ENCODE measurements at regions not wholly inside any gene's neighbourhood (a gene's known extent, or its start where the extent isn't known, plus 50 kb on each side); places are given as distances from the start of the nearest gene placed in this dataset.

DNA sequence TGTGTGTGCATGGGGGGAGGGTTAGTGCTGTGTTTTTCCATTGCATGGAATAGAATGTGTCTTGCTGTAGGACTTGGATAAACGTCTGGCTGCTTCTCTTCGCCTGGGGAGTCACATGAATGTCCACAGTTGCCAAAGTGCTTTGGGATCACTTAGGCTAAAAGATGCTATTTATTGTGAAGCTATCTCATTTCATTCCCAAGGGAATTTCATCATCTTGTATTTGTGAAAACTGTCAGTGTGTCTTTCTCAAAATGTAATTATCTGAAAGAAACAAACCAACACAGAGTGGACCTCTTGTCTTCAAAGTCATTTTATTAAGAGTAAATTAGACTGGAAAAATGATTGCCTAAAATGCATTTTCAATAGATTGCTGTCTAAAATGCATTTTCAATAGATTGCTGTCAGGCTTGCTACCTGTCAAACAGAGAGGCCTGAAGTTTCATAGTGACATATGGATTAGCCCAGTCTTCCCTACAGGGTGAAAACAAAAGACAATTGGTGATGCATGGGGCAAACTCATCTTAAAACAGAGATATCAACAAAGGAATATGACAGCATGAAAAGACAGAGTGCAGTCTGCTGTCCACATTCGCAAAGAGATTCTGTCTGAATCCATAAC lies 117.1 kb upstream of the GOLIM4 start:
- ATAC-seq, result no peak
- intact Hi-C loops (cut with DNase I, micrococcal nuclease), result loop anchor here in 1 of 2 donors (10.0 kb wide), 2 partner anchors 262 to 632 kb away; no protein-coding TSS in a partner anchor
- no peak for DNase-seq

- intact Hi-C loops (cut with DNase I, micrococcal nuclease), result no loop called here
- ATAC-seq, result no peak
- no peak for DNase-seq
These were observed 109.7 kb upstream of the GOLIM4 start for GRCh38 chr3:168205451-168205850.

DNA sequence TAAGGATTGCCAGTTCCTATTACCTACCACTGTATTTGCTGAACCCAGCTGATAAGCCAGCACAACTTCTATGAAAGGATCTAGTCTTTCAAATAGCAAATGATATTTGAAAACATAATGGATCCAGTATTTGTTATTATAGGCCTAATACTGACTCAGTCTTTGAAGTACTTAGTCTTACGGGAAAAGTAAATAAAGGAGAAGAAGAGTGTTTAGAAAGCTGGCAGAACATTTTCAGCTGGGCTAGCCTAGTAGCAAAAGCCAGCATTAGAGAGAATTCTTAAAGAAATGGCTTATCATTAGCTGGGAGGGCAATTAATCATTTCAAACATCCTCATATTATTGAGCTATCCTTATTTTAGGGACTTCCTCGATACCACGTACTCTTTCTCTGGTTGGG lies 101.4 kb upstream of the GOLIM4 start:
- DNase-seq, result no peak
- no peak for ATAC-seq
- intact Hi-C loops (cut with DNase I, micrococcal nuclease), result no loop called here

- intact Hi-C loops (cut with DNase I, micrococcal nuclease), result no loop called here
- ATAC-seq, result peak; percentile 62
- no peak for DNase-seq
These were observed 96.1 kb upstream of the GOLIM4 start for GRCh38 chr3:168191856-168192255.

- ATAC-seq, result no peak
- DNase-seq, result no peak
- intact Hi-C loops (cut with DNase I, micrococcal nuclease), result no loop called here
These were observed 91.5 kb upstream of the GOLIM4 start for GRCh38 chr3:168187233-168187632.

GRCh38 chr3:168186293-168186983 lies 90.7 kb upstream of the GOLIM4 start:
- peak; percentile 66 for ATAC-seq
- intact Hi-C loops (cut with DNase I, micrococcal nuclease), result no loop called here
- DNase-seq, result no peak

- no peak for ATAC-seq
- intact Hi-C loops (cut with DNase I, micrococcal nuclease), result no loop called here
- no peak for DNase-seq
These were observed 88.0 kb upstream of the GOLIM4 start for GRCh38 chr3:168183774-168184173.

DNA sequence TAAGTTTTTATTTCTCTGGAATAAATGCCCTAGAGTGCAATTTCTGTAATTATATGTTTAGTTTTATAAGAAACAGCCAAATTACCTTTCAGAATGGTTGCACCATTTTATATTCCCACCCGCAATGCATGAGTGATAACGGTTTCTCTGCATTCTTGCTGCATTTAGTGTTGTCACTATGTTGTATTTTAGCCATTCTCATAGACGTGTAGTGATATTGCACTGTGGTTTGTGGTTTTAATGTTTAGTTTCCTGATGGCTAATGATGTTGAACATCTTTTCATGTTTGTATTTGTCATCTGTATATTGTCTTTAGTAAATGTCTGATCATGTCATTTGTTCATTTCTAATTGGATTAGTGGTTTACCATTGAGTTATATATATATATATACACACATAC lies 73.0 kb upstream of the GOLIM4 start:
- DNase-seq, result no peak
- intact Hi-C loops (cut with DNase I, micrococcal nuclease), result loop anchor here in 1 of 2 donors (5.0 kb wide), 1 partner anchor 121 kb away; no protein-coding TSS in a partner anchor
- ATAC-seq, result no peak

DNA sequence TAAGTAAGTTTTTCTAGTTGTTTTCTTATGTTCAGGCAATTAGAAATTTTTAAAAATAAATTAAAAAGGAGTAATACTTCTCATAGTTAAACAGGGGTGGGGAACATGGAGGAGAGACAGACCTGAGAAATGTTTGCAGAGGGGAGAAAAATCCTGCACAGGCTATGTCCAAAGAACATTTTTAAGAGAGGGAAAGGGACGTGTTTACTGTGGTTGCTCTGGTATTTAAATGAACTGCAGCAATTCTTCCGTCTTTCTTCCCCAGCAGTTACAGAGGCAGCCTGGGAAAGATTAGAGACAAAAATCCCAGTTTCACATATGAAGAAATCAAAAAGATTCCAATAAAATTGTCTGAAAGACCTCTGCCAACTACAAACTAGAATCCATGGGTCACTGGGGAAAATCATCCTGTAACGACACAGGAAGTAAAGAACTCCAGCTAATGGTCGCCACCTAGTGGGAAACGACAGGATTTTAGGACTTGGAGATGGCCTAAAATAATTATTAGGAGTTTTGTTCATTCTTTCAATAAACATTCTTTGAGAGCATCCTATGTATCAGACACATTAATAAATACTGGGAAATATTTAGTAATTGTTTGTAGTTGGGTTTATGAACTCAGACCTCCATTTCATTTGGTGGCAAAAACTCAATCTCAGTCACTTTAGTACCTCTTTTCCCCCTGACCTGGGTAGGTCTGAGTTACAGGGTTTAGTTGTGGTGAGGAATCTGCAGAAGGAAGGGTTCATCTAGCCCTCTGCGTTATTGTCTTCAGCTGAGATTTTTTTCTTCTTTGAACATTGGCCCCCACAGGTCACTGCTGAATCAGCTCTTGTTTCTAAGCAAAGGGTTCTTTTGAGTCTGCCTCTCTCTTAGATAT lies 69.9 kb upstream of the GOLIM4 start:
- peak; percentile 82 for ATAC-seq
- peak; percentile 35 to 64 for DNase-seq
- intact Hi-C loops (cut with DNase I, micrococcal nuclease), result loop anchor here (1.0 to 5.0 kb wide), 2 partner anchors 118 kb away; no protein-coding TSS in a partner anchor

DNA sequence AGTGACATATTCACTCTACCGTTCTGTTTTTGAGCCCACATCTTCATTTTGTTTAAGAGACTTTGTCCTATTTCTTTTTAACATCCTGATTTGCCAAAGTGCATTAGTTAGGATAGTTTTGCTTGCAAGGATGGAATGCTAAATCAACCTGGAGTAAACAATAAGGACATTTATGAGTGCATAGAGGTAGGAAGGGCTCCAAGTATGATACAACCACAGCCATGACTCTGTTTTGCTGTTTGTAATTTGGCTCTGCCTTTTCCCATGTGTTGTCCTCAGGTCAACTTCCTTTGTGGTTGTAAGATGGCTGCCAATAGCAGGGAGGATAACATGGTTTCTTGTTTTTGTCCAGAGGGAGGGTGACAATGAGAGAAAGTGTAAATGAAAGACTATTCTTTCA lies 66.4 kb upstream of the GOLIM4 start:
- DNase-seq, result no peak
- intact Hi-C loops (cut with DNase I, micrococcal nuclease), result no loop called here

DNA sequence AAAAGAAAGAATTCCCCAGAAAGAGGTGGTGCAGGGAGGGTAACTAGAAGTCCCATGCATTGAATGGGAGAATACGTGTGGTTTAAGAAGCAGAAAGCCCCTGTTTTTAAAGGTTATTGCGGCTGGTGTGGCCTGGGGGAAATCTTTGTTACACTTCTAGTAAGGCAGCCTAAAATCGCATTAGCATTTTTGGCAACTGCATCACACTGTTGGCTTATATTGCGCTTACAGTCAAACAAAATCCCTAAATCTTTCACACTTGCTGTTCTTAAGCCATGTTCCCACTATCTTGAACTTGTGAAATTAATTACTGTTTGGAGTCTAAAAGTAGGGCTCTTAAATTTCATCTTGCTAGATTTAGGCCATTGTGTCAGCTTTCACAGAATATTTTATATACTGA lies 66.0 kb upstream of the GOLIM4 start:
- no peak for ATAC-seq
- intact Hi-C loops (cut with DNase I, micrococcal nuclease), result no loop called here
- DNase-seq, result no peak

More for the DNA sequence above, 66.4 kb upstream of the GOLIM4 start:
- no peak for ATAC-seq

DNA sequence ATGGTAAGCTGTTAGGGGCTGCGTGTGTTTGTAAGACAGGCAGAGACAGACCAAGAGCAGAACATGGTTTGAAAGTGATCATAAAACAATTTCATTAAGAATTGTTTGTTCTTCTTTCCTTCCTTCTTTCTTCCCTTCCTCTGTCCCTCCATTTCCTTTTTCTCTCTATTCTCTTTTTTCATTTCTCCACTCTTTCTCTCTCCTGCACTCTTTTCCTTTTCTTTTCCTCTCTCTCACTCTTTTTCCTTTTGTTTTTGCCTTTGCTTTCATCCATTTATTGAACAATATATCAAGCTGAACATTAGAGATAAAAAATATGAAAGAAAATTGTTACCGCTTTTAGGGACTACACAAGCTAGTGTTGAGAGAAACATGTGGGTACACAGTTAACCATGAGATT lies 62.2 kb upstream of the GOLIM4 start:
- intact Hi-C loops (cut with DNase I, micrococcal nuclease), result no loop called here
- no peak for DNase-seq

DNA sequence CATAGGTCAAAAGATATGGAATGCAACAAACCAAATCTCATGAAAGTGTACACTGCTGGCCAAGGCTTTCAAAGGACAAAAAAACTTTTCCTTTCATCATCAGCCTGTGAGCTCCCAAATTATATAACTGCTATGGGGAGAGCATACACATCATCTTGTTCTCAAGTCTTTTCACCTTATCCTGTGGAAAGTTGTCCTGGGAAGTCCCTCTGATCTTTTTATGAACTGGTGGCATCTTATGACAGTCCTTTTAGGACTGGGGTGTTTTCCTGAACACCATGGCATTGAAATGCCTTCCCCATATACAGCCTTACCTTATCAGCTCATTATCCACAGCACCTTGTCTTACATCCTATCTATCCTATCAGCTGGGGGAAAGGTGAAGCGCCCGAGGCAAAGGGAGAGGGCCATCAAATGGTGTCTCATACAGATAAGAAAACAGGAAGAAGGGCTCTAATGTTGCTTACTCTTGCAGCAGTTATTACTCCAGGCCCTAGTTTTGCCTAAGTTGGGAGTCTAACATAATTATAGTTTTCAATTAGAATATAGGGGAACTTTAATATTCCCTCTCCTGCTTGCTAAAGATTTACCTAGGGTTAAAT lies 61.5 kb upstream of the GOLIM4 start:
- intact Hi-C loops (cut with DNase I, micrococcal nuclease), result no loop called here
- ATAC-seq, result peak; percentile 33
- DNase-seq, result no peak

More for the DNA sequence above, 62.2 kb upstream of the GOLIM4 start:
- no peak for ATAC-seq

DNA sequence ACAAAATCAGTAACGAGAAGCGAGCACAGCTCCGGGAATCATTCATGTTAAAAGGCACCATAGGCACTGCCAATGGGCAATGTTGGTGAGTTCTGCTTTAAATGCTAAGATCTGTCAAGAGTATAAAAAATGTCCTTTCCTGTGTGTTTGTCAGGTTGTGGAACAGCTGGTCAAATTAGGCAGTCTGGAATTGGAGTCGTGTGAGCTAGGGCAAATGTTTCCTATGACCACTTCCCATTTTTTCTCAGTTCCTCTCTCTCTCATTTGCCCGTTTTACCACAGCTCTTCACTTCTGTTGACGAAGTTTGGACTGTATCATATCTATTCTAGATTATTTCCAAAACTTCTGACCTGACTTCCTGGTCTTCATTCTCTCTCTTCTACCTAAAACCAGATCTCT lies 60.8 kb upstream of the GOLIM4 start:
- no peak for DNase-seq
- no peak for ATAC-seq
- intact Hi-C loops (cut with DNase I, micrococcal nuclease), result no loop called here

DNA sequence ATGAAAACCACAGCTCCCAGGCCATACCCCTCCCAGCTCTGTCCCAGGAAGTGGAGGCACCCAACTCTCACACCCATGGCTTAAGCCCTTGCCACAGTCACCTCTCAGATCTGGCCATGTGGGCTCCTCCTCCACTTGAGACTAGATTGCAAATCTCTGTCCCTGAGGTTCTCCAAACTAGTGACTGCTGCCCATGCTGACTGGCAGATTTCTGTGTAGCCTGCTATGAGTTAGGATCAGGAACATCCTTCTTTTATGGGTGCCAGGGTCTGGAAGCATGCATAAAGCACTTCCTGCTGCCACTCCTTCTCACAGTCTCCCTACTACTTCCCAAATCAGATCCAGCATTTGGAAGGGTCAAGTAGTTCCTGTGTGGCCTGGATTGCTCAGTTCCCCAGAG lies 59.6 kb upstream of the GOLIM4 start:
- DNase-seq (no peak), ATAC-seq (peak; percentile 38)
- intact Hi-C loops (cut with DNase I, micrococcal nuclease), result no loop called here

DNA sequence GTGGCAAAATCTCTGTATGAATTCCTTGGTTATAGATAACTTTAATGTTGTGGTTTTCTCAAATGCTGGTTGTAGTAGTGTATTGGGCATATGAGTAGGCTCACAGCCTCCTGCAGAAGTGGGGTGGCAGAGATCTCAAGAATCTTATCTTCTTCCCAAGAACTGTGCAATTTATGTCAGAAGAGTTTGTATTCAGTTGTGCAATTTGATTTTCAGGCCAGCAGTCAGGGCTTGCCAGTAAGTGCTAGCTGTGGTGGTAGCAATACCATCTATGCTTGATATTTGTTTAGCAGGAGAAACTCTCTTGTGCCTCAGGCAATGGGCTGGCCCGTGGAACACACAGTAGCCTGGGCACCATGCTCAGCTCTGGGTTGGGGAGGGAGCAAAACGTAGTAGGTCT lies 58.4 kb upstream of the GOLIM4 start:
- no peak for ATAC-seq
- intact Hi-C loops (cut with DNase I, micrococcal nuclease), result no loop called here
- DNase-seq, result no peak

- no peak for ATAC-seq
- intact Hi-C loops (cut with DNase I, micrococcal nuclease), result no loop called here
- DNase-seq, result no peak
These were observed 56.4 kb upstream of the GOLIM4 start for GRCh38 chr3:168152149-168152548.
